Nephron (organoid): ENCODE measurements at regions not wholly inside any gene's neighbourhood (a gene's known extent, or its start where the extent isn't known, plus 50 kb on each side); places are given as distances from the start of the nearest gene placed in this dataset.

Experiments
- H3K27ac Mint-ChIP-seq, 3 experiments: 2 replicates each; pipeline ENCODE4 v1.8.0; 2020; ENCODE audit warnings: mixed read lengths in 3 of 3, mild to moderate bottlenecking in 2 of 3, moderate library complexity in 1 of 3
- H3K27me3 Mint-ChIP-seq: 2 replicates; pipeline ENCODE4 v1.8.0; 2021; ENCODE audit warnings: low read depth, mild to moderate bottlenecking, moderate library complexity, mixed read lengths
- H3K36me3 Mint-ChIP-seq: 2 replicates; pipeline ENCODE4 v1.8.0; 2020; ENCODE audit warnings: low read depth, mixed read lengths
- H3K4me1 Mint-ChIP-seq: 2 replicates; pipeline ENCODE4 v1.8.0; 2020; ENCODE audit warnings: mixed read lengths
- H3K4me3 Mint-ChIP-seq, 3 experiments: 2 replicates each; pipeline ENCODE4 v1.8.0; 2020; ENCODE audit warnings: mild to moderate bottlenecking in 3 of 3, mixed read lengths in 3 of 3, moderate library complexity in 2 of 3
- H3K9me3 Mint-ChIP-seq: 2 replicates; pipeline ENCODE4 v1.8.0; 2020; ENCODE audit warnings: mixed read lengths
- TF ChIP-seq, protein P1 (sequence below), 3 experiments: fragments of 200-600 bp; sonication (generic); IDR thresholded peaks; one replicate each; pipeline ENCODE4 v1.5.0; 2021; ENCODE audit warnings: antibody characterized with exemption in 3 of 3; ENCODE audit not compliant: unreplicated experiment in 3 of 3

DNA sequence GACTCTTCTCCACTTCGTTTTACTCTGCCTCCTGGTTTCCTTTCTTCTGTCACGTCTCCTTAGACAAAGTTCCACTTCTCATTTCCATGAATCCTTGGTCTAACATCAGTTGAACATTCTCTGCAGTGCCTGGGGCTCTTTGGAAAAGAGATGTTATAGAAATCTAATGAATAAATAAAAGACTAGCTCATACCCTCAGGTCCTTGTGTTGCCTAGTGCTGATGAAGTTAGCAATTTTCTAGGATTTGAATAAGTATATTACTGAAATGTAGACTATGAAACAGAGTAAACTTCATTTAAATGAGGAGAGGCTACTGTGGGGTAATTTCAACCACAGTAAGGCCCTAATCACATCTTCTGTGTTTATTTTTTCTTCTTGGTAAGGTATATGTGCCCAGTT lies 146.9 kb upstream of the CADPS start:
- Mint-ChIP-seq H3K27ac (no peak overlapping the region), H3K36me3 (no peaks in the 10 kb centered on the region), H3K9me3 (no peaks in the 10 kb centered on the region), H3K4me3 (no peak overlapping the region), H3K27me3 (no peaks in the 10 kb centered on the region), H3K4me1 (no peaks in the 10 kb centered on the region)
- TF ChIP-seq, protein P1, sequence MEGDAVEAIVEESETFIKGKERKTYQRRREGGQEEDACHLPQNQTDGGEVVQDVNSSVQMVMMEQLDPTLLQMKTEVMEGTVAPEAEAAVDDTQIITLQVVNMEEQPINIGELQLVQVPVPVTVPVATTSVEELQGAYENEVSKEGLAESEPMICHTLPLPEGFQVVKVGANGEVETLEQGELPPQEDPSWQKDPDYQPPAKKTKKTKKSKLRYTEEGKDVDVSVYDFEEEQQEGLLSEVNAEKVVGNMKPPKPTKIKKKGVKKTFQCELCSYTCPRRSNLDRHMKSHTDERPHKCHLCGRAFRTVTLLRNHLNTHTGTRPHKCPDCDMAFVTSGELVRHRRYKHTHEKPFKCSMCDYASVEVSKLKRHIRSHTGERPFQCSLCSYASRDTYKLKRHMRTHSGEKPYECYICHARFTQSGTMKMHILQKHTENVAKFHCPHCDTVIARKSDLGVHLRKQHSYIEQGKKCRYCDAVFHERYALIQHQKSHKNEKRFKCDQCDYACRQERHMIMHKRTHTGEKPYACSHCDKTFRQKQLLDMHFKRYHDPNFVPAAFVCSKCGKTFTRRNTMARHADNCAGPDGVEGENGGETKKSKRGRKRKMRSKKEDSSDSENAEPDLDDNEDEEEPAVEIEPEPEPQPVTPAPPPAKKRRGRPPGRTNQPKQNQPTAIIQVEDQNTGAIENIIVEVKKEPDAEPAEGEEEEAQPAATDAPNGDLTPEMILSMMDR (IDR thresholded peaks at IDR 0.05; ENCODE audit: unreplicated experiment in 3 of 3): no peak

DNA sequence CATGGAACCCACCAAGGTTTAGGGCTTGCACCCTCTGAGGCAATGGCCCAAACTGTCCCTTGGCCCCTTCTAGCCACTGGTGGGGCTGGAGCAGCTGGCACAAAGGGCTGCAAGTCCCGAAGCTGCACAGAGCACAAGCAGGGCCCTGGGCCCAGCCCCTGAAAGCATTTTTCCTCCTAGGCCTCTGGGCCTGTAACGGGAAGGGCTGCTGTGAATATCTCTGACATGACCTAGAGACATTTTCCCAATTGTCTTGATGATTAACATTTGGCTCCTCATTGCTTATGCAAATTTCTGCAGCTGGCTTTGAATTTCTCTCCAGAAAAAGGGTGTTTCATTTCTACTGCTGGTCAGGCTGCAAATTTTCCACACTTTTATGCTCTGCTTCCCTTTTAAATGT lies 151.5 kb upstream of the CADPS start:
- Mint-ChIP-seq H3K4me1 (no peaks in the 10 kb centered on the region), H3K9me3 (no peaks in the 10 kb centered on the region), H3K27me3 (no peaks in the 10 kb centered on the region), H3K27ac (no peak overlapping the region), H3K36me3 (no peaks in the 10 kb centered on the region), H3K4me3 (no peak overlapping the region)
- TF ChIP-seq, protein P1 (IDR thresholded peaks at IDR 0.05; ENCODE audit: unreplicated experiment in 3 of 3): no peak

DNA sequence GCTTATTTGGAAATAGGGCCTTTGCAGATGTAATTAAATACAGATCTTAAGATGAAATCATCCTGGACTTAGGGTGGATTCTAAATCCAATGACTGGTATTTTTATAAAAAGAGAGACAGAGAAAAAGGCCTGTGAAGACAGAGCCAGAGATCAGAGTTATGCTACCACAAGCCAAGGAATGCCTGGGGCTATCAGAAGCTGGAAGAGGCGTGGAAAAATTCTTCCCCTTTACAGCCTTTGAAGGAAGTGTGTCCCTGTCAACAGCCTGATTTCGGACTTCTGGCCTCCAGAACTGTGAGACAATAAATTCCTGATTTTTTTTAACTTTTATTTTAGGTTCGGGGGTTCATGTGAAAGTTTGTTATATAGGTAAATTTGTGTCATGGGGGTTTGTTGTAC lies 154.1 kb upstream of the CADPS start:
- no peaks in the 10 kb centered on the region for H3K36me3 Mint-ChIP-seq
- TF ChIP-seq, protein P1 (IDR thresholded peaks at IDR 0.05; ENCODE audit: unreplicated experiment in 3 of 3): no peak
- H3K27me3 Mint-ChIP-seq: no peaks in the 10 kb centered on the region
- no peaks in the 10 kb centered on the region for H3K9me3 Mint-ChIP-seq
- H3K27ac Mint-ChIP-seq: no peak overlapping the region
- H3K4me1 Mint-ChIP-seq: no peaks in the 10 kb centered on the region
- no peak overlapping the region for H3K4me3 Mint-ChIP-seq

DNA sequence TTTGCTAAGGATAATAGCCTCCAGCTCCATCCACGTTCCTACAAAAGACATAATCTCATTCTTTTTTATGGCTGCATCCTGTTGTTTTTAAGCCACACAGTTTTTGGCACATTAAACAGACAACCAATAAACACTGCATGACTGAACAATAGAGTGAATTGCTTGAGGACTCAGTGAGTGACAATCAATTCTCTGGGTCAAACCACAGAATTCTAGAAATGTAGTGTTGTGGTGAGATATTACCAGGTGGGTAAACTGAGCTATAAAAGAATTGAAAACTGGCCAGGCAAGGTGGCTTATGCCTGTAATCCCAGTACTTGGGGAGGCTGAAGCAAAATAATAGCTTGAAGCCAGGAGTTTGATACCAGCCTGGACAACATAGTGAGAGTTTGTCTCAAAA lies 154.7 kb upstream of the CADPS start:
- TF ChIP-seq, protein P1 (IDR thresholded peaks at IDR 0.05; ENCODE audit: unreplicated experiment in 3 of 3): no peak
- H3K27ac Mint-ChIP-seq: no peak overlapping the region
- no peaks in the 10 kb centered on the region for H3K36me3 Mint-ChIP-seq
- H3K4me1 Mint-ChIP-seq: no peaks in the 10 kb centered on the region
- H3K4me3 Mint-ChIP-seq: no peak overlapping the region
- no peaks in the 10 kb centered on the region for H3K9me3 Mint-ChIP-seq
- no peaks in the 10 kb centered on the region for H3K27me3 Mint-ChIP-seq

DNA sequence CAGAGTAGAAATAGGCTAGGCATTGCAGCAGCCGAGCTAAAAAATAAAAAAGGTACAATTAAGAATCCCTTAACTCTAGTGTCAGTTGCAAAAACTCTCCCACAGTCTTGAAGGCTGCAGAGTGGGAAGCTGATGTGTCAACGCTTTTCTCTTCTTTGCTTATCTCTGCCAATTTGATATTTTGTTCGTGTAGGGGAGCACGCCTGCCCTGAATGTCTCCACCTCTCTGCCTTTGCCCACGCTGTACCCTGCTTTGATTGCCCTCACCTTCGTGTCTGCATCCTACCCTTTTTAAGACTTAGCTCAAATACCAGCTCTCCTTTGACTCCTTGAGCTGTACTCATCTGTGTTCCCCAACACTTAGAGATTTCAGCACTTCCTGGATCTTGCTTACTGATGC lies 155.4 kb upstream of the CADPS start:
- no peaks in the 10 kb centered on the region for H3K4me1 Mint-ChIP-seq
- no peaks in the 10 kb centered on the region for H3K27me3 Mint-ChIP-seq
- TF ChIP-seq, protein P1 (IDR thresholded peaks at IDR 0.05; ENCODE audit: unreplicated experiment in 3 of 3): no peak
- no peaks in the 10 kb centered on the region for H3K9me3 Mint-ChIP-seq
- no peak overlapping the region for H3K4me3 Mint-ChIP-seq
- no peaks in the 10 kb centered on the region for H3K36me3 Mint-ChIP-seq
- no peak overlapping the region for H3K27ac Mint-ChIP-seq

DNA sequence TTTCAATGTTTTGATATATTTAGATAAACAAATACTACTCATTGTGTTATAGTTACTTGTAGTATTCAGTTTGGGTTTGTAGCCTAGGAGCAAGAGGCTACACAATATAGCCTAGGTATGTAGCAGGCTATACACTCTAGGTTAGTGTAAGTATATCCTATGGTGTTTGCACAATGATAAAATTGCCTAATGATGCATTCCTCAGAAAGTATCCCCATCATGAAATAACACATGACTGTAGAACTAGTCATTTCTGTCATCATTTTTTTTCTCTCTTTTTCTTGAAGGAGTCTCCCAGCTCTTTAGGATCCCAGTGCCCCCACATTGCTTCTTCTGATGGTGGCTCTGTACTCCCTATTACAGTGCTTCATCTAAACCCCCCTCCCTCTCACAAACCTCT lies 157.7 kb upstream of the CADPS start:
- Mint-ChIP-seq H3K4me3 (no peak overlapping the region), H3K27ac (no peak overlapping the region), H3K36me3 (no peaks in the 10 kb centered on the region), H3K27me3 (no peaks in the 10 kb centered on the region), H3K4me1 (no peaks in the 10 kb centered on the region), H3K9me3 (no peaks in the 10 kb centered on the region)
- TF ChIP-seq, protein P1 (IDR thresholded peaks at IDR 0.05; ENCODE audit: unreplicated experiment in 3 of 3): no peak
